Activated naive CD4-positive, alpha-beta T cell treated with Interleukin-2 at 50 U/mL for 16 hours (primary cell): ENCODE measurements at regions not wholly inside any gene's neighbourhood (a gene's known extent, or its start where the extent isn't known, plus 50 kb on each side); places are given as distances from the start of the nearest gene placed in this dataset.
A peak's percentile ranks its signal among the peaks of the same experiment; 100 is the strongest.
"Not testable (repeated sequence)": the region's sequence is repeated elsewhere in the genome, so short reads cannot be mapped to it uniquely, and the experiment has no call there.

ENCODE experiments used
- DNase-seq: peaks from one replicate; pipeline ENCODE4 v3.0.0-alpha.2; 2020

DNA sequence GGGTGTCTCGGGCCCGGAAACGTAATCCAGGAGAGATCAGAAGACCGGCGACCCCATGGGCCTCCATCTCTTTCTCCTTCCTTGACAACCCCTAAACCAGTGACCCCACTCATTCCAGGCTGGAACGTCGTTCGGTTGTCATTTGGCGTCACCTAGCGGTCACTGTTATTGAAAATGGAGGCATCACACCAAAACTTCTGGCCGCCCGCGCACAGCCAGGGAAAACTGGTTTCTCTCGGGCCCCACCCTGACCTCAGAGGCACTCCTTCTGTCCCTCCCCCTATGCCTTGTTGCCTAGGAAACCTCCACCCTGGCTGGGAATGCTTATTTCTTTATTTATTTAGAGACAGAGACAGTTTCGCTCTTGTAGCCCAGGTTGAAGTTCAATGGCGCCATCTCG lies 2327.3 kb upstream of the TPTE start:
- not testable (repeated sequence) for DNase-seq

DNA sequence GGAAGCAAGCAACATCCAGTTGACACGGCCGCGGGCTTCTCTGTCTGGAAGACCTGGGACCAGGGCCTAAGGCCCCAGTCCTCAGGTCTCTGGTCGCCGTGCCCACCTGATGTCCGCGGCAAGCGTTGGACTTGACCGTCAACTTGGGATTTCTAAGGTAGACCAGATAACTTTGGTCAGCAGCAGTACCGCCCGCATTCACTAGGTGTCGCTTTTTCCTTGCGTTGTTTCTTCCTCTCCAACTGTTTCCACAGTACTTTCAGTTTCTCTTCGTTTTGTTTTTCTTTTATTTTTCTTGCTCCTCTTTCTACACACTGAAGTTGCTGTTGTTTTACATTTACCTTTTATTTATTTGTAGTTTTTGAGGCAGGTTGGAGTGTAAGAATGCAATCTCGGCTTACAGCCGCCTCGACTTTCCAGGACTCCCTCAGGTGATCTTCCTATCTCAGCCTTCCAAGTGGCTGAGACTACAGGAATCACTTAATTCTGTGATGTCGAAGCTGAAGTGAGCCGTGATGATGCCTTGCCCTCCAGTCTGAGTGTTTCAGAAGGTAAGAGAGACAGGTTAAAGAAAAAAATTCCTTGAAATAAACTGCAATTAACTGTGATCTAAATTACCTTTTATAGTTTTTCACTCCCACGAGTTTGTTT lies 2323.9 kb upstream of the TPTE start:
- DNase-seq, result not testable (repeated sequence)

DNA sequence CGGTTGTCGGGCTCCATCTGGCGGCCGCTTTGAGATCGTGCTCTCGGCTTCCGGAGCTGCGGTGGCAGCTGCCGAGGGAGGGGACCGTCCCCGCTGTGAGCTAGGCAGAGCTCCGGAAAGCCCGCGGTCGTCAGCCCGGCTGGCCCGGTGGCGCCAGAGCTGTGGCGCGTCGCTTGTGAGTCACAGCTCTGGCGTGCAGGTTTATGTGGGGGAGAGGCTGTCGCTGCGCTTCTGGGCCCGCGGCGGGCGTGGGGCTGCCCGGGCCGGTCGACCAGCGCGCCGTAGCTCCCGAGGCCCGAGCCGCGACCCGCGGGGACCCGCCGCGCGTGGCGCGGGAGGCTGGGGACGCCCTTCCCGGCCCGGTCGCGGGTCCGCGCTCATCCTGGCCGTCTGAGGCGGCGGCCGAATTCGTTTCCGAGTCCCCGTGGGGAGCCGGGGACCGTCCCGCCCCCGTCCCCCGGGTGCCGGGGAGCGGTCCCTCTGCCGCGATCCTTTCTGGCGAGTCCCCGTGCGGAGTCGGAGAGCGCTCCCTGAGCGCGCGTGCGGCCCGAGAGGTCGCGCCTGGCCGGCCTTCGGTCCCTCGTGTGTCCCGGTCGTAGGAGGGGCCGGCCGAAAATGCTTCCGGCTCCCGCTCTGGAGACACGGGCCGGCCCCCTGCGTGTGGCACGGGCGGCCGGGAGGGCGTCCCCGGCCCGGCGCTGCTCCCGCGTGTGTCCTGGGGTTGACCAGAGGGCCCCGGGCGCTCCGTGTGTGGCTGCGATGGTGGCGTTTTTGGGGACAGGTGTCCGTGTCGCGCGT lies 2316.1 kb upstream of the TPTE start:
- not testable (repeated sequence) for DNase-seq

DNA sequence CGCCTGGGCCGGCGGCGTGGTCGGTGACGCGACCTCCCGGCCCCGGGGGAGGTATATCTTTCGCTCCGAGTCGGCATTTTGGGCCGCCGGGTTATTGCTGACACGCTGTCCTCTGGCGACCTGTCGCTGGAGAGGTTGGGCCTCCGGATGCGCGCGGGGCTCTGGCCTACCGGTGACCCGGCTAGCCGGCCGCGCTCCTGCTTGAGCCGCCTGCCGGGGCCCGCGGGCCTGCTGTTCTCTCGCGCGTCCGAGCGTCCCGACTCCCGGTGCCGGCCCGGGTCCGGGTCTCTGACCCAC lies 2315.5 kb upstream of the TPTE start:
- not testable (repeated sequence) for DNase-seq

DNA sequence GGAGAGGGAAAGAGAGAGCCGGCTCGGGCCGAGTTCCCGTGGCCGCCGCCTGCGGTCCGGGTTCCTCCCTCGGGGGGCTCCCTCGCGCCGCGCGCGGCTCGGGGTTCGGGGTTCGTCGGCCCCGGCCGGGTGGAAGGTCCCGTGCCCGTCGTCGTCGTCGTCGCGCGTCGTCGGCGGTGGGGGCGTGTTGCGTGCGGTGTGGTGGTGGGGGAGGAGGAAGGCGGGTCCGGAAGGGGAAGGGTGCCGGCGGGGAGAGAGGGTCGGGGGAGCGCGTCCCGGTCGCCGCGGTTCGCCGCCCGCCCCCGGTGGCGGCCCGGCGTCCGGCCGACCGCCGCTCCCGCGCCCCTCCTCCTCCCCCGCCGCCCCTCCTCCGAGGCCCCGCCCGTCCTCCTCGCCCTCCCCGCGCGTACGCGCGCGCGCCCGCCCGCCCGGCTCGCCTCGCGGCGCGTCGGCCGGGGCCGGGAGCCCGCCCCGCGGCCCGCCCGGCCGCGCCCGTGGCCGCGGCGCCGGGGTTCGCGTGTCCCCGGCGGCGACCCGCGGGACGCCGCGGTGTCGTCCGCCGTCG lies 2308.3 kb upstream of the TPTE start:
- DNase-seq, result peak; percentile 85

DNA sequence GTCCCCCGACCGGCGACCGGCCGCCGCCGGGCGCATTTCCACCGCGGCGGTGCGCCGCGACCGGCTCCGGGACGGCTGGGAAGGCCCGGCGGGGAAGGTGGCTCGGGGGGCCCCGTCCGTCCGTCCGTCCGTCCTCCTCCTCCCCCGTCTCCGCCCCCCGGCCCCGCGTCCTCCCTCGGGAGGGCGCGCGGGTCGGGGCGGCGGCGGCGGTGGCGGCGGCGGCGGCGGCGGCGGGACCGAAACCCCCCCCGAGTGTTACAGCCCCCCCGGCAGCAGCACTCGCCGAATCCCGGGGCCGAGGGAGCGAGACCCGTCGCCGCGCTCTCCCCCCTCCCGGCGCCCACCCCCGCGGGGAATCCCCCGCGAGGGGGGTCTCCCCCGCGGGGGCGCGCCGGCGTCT lies 2306.8 kb upstream of the TPTE start:
- DNase-seq, result not testable (repeated sequence)

DNA sequence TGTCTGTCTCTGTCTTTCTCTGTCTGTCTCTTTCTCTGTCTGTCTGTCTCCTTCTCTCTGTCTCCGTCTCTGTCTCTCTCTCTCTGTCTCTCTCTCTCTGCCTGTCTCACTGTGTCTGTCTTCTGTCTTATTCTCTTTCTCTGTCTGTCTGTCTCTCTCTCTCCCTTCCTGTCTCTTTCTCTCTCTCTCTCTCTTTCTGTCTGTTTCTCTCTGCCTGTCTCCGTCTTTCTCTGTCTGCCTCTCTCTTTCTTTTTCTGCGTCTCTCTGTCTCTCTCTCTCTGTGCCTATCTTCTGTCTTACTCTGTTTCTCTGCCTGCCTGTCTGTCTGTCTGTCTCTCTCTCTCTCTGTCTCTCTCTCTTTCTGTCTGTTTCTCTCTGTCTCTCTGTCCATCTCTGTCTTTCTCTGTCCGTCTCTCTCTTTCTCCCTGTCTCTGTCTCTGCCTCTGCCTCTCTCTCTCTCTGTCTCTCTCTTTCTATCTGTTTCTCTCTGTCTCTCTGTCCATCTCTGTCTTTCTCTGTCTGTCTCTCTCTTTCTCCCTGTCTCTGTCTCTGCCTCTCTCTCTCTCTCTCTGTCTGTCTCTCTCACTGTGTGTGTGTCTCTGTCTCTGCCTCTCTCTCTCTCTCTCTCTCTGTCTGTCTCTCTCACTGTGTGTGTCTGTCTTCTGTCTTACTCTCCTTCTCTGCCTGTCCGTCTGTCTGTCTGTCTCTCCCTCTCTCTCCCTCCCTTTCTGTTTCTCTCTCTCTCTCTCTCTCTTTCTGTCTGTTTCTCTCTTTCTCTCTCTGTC lies 2291.8 kb upstream of the TPTE start:
- not testable (repeated sequence) for DNase-seq

DNA sequence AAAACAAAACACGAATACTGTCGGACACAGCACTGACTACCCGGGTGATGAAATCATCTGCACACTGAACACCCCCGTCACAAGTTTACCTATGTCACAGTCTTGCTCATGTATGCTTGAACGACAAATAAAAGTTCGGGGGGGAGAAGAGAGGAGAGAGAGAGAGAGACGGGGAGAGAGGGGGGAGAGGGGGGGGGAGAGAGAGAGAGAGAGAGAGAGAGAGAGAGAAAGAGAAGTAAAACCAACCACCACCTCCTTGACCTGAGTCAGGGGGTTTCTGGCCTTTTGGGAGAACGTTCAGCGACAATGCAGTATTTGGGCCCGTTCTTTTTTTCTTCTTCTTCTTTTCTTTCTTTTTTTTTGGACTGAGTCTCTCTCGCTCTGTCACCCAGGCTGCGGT lies 2290.1 kb upstream of the TPTE start:
- not testable (repeated sequence) for DNase-seq

DNA sequence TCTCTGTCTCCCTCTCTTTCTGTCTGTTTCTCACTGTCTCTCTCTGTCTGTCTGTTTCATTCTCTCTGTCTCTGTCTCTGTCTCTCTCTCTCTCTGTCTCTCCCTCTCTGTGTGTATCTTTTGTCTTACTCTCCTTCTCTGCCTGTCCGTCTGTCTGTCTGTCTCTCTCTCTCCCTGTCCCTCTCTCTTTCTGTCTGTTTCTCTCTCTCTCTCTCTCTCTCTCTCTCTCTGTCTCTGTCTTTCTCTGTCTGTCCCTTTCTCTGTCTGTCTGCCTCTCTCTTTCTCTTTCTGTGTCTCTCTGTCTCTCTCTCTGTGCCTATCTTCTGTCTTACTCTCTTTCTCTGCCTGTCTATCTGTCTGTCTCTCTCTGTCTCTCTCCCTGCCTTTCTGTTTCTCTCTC lies 2288.4 kb upstream of the TPTE start:
- not testable (repeated sequence) for DNase-seq

DNA sequence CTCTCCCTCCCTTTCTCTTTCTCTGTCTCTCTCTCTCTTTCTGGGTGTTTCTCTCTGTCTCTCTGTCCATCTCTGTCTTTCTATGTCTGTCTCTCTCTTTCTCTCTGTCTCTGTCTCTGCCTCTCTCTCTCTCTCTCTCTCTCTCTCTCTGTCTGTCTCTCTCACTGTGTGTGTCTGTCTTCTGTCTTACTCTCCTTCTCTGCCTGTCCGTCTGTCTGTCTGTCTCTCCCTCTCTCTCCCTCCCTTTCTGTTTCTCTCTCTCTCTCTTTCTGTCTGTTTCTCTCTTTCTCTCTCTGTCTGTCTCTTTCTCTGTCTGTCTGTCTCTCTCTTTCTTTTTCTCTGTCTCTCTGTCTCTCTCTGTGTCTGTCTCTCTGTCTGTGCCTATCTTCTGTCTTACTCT lies 2287.3 kb upstream of the TPTE start:
- DNase-seq, result not testable (repeated sequence)

DNA sequence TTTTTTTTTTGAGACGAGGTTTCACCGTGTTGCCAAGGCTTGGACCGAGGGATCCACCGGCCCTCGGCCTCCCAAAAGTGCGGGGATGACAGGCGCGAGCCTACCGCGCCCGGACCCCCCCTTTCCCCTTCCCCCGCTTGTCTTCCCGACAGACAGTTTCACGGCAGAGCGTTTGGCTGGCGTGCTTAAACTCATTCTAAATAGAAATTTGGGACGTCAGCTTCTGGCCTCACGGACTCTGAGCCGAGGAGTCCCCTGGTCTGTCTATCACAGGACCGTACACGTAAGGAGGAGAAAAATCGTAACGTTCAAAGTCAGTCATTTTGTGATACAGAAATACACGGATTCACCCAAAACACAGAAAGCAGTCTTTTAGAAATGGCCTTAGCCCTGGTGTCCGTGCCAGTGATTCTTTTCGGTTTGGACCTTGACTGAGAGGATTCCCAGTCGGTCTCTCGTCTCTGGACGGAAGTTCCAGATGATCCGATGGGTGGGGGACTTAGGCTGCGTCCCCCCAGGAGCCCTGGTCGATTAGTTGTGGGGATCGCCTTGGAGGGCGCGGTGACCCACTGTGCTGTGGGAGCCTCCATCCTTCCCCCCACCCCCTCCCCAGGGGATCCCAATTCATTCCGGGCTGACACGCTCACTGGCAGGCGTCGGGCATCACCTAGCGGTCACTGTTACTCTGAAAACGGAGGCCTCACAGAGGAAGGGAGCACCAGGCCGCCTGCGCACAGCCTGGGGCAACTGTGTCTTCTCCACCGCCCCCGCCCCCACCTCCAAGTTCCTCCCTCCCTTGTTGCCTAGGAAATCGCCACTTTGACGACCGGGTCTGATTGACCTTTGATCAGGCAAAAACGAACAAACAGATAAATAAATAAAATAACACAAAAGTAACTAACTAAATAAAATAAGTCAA lies 2276.4 kb upstream of the TPTE start:
- DNase-seq, result not testable (repeated sequence)

DNA sequence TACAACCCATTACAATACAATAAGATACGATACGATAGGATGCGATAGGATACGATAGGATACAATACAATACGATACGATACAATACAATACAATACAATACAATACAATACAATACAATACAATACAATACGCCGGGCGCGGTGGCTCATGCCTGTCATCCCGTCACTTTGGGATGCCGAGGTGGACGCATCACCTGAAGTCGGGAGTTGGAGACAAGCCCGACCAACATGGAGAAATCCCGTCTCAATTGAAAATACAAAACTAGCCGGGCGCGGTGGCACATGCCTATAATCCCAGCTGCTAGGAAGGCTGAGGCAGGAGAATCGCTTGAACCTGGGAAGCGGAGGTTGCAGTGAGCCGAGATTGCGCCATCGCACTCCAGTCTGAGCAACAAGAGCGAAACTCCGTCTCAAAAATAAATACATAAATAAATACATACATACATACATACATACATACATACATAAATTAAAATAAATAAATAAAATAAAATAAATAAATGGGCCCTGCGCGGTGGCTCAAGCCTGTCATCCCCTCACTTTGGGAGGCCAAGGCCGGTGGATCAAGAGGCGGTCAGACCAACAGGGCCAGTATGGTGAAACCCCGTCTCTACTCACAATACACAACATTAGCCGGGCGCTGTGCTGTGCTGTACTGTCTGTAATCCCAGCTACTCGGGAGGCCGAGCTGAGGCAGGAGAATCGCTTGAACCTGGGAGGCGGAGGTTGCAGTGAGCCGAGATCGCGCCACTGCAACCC lies 2275.6 kb upstream of the TPTE start:
- not testable (repeated sequence) for DNase-seq

DNA sequence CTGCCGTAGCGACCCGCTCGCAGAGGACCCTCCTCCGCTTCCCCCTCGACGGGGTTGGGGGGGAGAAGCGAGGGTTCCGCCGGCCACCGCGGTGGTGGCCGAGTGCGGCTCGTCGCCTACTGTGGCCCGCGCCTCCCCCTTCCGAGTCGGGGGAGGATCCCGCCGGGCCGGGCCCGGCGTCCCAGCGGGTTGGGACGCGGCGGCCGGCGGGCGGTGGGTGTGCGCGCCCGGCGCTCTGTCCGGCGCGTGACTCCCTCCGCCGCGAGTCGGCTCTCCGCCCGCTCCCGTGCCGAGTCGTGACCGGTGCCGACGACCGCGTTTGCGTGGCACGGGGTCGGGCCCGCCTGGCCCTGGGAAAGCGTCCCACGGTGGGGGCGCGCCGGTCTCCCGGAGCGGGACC lies 2269.7 kb upstream of the TPTE start:
- not testable (repeated sequence) for DNase-seq

DNA sequence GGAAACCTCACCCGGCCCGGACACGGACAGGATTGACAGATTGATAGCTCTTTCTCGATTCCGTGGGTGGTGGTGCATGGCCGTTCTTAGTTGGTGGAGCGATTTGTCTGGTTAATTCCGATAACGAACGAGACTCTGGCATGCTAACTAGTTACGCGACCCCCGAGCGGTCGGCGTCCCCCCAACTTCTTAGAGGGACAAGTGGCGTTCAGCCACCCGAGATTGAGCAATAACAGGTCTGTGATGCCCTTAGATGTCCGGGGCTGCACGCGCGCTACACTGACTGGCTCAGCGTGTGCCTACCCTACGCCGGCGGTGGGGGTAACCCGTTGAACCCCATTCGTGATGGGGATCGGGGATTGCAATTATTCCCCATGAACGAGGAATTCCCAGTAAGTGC lies 2266.3 kb upstream of the TPTE start:
- peak; percentile 15 for DNase-seq

DNA sequence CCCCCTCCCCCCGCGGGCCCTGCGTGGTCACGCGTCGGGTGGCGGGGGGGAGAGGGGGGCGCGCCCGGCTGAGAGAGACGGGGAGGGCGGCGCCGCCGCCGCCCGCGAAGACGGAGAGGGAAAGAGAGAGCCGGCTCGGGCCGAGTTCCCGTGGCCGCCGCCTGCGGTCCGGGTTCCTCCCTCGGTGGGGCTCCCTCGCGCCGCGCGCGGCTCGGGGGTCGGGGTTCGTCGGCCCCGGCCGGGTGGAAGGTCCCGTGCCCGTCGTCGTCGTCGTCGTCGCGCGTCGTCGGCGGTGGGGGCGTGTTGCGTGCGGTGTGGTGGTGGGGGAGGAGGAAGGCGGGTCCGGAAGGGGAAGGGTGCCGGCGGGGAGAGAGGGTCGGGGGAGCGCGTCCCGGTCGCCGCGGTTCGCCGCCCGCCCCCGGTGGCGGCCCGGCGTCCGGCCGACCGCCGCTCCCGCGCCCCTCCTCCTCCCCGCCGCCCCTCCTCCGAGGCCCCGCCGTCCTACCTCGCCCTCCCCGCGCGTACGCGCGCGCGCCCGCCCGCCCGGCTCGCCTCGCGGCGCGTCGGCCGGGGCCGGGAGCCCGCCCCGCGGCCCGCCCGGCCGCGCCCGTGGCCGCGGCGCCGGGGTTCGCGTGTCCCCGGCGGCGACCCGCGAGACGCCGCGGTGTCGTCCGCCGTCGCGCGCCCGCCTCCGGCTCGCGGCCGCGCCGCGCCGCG lies 2264.1 kb upstream of the TPTE start:
- peak; percentile 25 for DNase-seq

DNA sequence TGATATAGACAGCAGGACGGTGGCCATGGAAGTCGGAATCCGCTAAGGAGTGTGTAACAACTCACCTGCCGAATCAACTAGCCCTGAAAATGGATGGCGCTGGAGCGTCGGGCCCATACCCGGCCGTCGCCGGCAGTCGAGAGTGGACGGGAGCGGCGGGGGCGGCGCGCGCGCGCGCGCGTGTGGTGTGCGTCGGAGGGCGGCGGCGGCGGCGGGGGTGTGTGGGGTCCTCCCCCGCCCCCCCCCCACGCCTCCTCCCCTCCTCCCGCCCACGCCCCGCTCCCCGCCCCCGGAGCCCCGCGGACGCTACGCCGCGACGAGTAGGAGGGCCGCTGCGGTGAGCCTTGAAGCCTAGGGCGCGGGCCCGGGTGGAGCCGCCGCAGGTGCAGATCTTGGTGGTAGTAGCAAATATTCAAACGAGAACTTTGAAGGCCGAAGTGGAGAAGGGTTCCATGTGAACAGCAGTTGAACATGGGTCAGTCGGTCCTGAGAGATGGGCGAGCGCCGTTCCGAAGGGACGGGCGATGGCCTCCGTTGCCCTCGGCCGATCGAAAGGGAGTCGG lies 2261.2 kb upstream of the TPTE start:
- not testable (repeated sequence) for DNase-seq
